Esophagus squamous epithelium (tissue), 4 donors: ENCODE measurements at regions not wholly inside any gene's neighbourhood (a gene's known extent, or its start where the extent isn't known, plus 50 kb on each side); places are given as distances from the start of the nearest gene placed in this dataset.

Experiments
- CTCF ChIP-seq, 6 experiments: fragments of 450-650 bp in 4 of 6; fragments of 200-600 bp in 2 of 6; sonication (generic) in 2 of 6; IDR thresholded peaks; one replicate each; pipeline ENCODE4 v1.5.1; 2016 to 2019; ENCODE audit warnings: antibody characterized with exemption in 6 of 6, mild to moderate bottlenecking in 4 of 6, moderate library complexity in 4 of 6
- POLR2A ChIP-seq, 4 donors: fragments of 450-650 bp; IDR thresholded peaks; one replicate each; pipeline ENCODE4 v1.6.1; 2017; ENCODE audit warnings: antibody characterized with exemption in 4 of 4, mild to moderate bottlenecking in 4 of 4, moderate library complexity in 3 of 4

GRCh38 chr3:6467186-6467585 is 393.7 kb upstream of the GRM7 start:
- TF ChIP-seq POLR2A (IDR thresholded peaks at IDR 0.05) (no peak), CTCF (IDR thresholded peaks at IDR 0.05) (no peak)
